Activated CD4-positive, alpha-beta T cell treated with anti-CD3 and anti-CD28 coated beads, Interleukin-2, amount 50 U/mL, for 24 hours (primary cell): ENCODE measurements at regions not wholly inside any gene's neighbourhood (a gene's known extent, or its start where the extent isn't known, plus 50 kb on each side); places are given as distances from the start of the nearest gene placed in this dataset.

Source experiments
- DNase-seq, 2 donors: peaks; one replicate each; pipeline ENCODE4 v3.0.0-alpha.2; 2020; ENCODE audit warnings: low read depth in 1 of 2, low spot score in 1 of 2

DNA sequence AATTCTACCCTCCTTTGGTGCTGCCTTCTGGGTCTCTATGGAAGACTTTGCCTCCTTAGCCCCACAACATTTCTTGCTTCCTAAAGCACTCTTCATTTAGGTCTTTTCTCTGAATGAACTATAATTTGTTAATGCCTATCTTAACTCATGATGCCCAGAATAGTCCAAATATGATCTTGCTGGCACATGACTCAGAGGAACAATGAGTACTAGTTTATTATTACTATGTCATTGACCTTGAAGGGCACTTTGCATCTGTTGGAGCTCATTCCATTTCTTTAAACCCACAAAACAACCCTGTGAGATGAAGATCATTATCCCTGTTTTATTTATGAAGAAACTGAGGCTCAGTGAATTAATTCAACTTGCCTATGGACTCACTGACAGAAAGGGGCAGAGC lies 320.2 kb upstream of the PLET1 start:
- DNase-seq, result no peak

DNA sequence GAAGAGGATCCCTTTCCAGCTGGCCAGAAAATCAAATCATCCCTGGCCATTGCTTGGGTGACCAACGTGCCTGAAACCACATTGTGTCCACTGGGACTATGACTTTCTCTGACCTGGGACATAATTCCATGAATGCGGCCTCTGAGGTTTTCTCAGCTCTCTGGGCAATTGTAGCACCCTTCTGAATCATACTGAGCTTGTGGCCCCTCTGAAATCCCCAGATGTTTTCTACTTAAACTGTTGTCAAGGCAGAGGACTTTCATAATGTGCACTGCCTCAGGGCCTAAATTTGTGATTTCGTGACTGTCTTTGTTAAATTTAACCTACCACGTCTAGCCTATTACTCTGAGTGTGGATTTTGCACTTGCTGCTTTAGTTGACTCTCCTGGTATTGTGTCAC lies 321.1 kb upstream of the PLET1 start:
- no peak for DNase-seq

DNA sequence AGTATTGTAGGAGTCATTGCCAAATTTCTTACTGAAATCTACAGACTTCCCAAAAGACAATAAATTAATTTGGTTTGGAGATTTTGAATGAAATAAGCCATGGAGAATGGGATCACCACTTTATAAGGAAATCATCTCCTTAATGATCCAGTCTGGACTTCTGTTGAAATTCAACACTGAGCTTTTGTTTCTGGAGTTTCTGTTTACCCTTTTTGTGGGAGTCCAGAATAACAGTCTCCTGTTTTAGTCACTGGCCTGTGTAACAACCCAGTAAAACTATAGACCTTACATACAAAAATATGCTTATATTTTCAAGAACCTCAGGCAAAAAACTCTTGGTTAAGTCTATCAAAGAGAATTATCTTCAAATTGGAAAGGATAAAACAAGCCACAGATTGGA lies 321.7 kb upstream of the PLET1 start:
- DNase-seq, result no peak

DNA sequence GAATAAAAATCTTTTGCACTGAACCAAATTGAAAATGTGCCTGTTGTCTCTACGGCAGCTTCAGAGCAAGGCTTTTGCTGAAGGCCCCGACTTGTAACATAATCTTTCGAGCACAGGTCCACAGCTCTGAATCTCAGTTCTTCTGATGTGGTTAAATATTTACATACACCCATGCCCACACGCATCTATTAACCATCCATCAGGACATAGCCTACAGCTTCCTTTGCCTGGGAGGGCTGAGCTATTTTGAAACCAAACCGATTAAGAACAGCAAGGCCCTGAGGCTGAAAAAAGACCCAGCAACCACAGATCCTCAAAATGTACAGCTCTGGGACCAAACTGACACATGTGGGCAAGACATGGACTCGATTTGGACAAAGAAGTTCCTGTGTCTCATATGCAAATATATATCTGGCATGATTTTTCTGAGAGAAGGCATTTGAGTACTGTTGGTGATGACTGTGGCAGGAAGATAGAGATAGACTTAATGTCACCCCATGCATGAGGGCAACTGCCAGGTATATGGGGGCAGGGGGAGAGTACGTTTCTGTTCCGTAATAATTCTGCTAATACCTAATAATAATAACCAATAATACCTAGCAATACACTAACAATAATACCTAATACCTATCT lies 322.7 kb upstream of the PLET1 start:
- no peak for DNase-seq

DNA sequence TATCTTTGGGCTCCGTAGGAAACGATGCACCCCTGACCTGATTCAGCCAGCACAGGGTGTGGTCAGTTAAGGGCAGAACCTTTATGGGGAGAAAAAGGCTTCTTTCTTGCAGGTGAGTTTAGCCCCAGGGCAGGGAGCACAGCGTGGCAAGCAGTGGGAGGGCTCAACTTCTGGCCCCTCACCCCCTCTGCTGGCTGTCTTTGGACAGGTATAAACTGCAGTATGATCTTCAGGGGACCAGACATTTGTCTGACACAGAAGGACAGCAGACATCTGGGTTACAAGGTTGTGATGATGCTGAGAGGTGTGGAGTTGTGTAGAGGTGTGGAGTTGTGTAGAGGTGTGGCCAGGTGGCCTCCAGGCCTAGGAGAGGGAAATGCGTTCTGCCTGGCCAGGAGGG lies 324.0 kb upstream of the PLET1 start:
- DNase-seq, result no peak

DNA sequence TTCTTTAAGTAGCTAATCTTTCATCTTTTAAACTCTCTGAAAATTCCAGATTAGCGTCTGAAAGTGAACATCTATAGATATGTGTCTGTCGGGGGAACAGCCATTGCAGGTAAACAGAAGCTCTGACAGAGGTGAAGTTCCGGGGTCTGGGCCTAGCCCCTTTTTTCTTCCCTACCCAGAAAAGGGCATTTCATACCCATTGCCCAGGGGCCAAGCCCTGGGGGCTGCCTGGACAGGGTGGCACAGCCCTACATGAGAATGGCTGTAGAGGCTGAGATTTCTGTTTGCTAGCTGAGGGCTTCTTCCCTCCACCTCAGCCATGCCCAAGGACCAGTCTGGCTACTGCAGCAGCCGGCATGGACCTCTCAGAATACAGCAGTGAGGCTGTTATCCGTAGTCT lies 327.0 kb upstream of the PLET1 start:
- DNase-seq, result no peak

DNA sequence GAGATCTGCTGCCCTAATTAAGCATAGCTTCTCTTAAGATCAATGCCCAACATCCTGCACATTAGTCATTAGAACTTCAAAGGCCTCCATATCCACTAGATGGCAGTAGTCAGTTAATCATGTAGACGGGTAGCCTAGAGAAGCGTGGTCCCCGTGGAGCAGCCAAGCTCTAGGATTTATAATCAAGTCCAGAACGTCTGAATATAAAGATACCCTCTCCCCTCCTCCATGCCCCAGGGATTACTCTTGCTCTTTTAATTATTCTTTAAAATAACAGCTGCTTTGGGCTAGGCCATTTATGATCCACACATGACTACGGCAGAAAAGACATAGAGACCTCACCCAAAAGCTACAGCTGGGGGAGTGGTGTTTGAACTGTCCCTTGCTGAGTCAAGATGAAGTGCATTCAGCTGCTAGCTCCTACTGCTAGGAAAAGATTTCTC lies 327.6 kb upstream of the PLET1 start:
- peak; percentile 3 to 50 for DNase-seq

DNA sequence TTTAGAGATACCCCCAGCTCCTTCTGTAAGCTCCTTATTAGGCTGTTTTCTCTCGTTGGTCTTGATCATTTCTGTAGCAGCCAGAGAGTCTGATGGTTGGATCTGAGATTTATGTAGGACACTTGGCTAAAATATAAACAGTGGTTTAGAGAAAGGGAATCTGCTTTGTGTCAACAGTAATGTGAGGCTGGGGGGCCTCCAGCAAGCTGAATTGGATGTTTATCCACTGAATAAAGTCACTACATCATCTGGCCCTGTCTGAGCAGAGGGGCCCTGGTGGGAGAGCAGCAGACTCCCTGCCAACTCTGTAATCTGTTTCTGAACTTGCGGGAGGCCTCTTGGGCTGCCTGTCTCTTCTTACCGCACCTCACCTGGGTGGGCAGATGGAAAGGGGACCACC lies 328.5 kb upstream of the PLET1 start:
- DNase-seq, result no peak

DNA sequence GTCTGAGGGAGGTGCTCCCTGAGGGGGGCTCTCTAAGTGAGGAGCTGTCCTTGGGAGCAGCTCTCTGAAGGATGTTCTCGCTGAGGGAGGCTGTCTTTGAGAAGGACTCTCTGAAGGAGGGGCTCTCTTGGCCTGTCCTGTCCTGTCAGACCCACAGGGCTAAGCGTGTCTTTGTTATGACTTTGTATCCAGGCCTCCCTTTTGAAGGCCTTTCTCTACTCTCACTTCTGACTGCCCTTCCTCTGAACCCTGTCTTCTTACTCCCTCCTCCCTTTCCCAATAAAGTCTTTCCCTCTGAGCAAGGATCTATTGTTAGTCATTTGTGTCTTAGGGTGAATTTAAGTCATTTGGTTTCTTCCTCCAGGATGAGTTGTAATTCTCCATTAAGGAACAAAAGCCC lies 330.1 kb upstream of the PLET1 start:
- DNase-seq, result no peak

DNA sequence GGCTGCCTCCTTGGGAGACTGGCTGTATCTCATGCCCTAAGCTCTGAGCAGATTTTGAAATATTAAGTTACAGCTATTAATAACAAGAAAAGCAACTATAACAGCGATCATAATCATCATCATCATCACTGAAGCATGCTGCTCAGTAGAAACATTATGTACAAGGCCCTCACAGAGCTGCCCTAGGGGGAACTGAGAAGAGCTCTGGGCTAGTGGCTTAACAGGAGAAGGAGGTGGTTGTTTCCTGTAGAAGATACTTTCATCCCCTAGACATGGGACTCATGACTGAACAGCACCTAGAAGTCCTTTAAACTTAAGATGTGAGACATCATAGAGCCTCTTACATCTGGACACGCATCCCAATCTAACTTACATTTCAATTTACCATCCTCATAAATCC lies 332.8 kb upstream of the PLET1 start:
- DNase-seq, result no peak

DNA sequence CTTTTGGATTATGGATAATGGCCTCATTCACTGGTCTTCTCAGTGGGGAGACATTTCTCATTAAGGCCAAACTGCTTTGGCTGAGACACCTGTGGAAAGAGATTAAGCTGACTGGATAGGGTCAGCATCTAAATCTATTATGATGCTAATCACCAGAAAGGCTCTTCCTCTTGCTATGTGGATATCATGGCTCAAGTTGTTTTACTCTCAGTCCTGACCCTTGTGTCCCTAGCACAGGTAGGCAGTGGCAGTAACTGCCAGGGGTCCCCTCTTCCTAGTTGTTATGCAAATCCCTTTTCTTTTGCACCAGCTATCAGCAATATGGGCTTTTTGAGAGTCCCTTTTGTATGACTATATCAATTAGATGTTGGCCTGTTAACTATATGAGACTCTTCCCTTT lies 335.7 kb upstream of the PLET1 start:
- DNase-seq, result no peak

DNA sequence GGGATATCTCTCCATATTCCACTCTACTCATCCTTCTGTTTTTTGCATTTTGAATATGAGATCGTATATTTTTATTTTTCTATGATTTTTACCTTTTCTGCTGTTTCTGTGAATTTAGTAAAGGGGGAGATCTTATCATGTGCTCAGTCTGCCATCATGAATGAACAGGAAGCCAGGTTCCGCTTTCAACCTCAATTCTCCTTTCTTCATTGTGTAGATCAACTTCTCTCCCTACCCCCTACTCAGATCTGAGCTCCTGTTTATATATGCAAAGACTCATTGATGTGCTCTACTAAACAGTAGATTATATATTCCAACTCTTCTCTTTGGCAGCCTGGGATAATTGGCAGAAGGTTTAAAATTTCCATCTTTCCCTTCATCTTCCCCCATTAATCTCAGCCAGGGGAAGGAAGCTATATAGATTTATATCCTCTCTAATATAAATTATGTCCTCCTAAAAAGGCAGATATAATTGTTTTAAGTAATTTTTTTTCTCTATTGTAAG lies 336.7 kb upstream of the PLET1 start:
- no peak for DNase-seq

DNA sequence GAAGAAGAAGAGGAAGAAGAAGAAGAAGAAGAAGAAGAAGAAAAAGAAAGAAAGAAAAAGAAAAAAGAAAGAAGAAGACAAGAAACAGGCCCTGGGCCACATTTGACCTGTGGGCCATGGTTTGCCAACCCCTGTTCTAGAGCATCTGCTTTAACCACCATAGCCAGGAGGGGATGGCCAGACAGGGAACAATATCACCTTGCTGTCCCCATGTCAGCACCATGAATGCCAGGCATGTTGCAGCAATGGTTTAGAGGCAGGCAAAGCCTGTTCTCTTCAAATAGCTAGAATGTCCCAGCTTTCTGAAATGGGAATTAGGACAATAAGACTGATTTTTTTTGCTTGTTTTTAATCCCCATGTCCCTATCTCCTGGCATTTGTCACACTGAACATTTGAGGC lies 338.6 kb upstream of the PLET1 start:
- DNase-seq, result no peak

DNA sequence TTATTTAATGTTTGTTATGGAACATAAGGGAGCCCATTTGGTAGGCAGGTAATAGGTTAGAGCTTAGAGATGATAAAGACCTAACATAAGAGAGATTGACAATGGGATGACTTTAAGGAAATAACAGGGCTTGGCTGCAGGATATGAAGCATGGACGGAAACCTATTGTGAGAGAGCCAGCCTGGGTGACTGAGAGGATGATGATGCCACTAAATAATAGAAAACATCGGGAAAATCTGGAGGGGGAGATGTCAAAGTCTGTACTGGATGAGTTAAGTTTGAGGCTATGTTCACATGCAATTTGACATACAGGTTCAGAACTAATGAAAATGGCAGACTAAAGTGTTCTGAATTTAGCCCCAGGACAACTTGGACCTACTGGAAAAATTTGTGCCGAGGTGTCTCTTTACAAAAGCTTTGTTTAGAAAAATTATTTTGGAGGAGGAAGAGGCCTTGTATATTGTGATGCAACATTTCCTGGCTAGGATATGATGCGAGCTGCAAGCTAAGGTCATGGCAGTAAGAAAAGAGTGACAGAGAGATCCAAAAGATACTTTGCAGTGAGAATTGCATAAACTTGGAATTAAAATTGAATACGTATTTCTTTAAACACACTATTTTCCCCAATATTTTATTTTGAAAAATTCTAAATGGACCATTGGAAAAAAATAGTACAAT lies 339.3 kb upstream of the PLET1 start:
- no peak for DNase-seq

DNA sequence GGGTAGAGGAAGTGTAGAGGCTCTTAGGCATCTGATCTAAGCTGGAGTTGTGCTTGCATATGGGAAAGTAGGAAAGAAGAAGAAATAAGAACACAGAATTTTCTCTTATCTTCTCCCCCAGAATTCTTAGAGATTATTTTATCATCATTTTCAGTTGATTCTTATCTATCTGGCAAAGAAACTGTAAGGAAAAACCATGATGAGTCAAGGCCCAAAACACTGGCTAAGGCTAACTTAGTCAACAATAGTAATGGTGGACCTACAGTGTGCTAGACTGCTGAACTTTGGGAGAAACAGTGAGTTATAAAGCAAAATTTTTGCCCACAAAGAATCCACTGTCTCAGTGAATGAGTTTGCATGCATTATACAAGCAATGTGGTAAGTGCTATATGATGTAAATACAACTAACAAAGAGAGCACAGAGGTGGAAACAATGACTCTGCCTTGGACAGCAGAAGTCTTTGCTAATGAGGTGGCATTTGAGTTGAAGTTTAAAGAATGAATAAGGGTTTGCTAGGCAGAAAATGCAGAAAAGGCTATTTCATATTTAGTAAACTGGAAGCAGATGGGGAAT lies 344.5 kb upstream of the PLET1 start:
- DNase-seq, result no peak

DNA sequence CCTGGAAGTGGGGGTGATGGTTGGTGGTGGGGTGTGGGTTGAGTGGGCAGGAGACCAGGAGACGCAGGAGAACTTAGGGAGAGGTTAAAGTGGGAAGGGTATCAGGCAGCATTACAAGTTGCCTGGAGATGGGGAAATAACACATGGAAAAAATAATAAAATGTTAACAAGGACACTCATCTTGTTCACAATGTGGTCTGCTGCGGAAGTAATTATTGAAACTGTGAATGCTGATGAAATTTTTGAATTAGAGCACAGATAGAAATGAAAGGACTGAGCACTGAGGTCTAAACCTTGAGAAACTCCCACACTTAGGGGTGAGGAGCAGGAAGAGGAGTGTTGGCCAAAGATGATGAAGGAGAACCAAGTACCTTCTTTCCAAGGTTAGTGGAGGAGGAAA lies 346.0 kb upstream of the PLET1 start:
- no peak for DNase-seq

DNA sequence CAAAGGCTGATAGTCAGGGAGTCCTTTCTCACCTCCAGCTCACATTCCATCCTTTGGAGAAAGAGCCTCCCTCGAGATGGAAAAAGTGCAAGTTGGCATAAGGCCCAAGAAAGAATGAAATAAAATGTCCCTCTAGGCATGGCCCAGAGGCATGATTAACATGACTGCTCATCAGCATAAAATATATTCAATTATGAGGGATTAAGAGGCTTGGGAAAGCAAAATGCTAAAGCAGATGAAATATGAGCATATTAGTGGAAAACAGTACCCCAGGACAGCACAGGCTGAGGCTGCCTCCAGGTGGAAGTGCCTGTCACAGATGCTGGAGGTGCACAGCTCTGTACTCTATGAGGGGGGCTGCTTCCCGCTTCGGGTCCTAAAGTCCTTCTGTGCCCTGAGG lies 347.8 kb upstream of the PLET1 start:
- DNase-seq, result no peak

DNA sequence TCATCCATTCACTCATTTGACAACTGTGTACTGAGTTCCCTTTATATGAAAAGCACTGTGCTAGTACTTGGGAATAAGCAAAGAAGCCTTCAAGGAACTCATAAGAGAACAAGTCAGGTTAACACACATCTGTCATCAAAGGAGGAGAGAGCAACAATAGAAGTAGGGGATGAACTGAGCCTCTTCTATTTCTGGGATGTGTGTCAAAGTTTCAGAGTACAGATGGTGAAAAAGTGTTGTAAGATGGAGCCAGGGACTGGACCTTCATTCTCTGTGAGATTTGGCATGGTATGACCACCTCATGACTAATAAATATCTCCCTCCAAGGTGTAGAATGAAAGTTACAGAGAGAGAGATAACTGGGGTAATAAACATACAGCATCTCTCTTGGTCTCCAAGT lies 349.8 kb upstream of the PLET1 start:
- no peak for DNase-seq

DNA sequence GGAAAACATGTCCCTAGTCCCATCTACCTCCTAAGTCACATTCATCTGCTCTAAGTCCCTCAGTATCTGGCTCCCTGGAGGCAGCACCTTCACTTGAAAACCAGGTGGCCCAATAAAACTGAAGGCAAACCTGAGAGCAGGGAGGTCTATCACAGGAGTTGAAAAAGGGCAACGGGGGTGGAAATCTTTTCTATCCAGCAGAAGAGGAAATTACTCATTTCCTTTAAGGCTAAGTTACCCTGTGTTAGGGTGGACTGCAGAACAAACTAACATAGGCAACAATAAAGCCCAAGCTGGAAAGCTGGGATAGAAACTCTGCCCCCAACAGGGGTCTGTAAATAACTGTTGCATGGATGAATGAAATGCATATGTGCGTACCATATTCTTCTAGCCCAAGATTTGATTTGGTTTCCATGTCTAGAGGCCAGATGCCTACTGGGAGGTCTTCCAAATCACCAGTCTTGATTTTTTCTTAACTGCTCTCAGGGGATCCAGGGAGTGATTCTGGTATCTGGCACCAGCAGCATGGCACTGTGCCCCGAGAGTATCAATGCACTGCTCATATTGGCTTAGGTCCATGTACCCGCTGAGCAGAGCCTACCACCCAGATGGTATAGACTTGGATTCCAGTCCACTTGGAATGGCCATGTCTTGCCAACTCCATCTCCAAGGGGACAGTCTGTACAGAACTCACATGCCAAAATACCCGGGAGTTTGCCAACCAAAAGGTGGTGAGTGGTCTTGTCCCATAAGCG lies 350.0 kb upstream of the NCAM1 start:
- DNase-seq, result no peak

DNA sequence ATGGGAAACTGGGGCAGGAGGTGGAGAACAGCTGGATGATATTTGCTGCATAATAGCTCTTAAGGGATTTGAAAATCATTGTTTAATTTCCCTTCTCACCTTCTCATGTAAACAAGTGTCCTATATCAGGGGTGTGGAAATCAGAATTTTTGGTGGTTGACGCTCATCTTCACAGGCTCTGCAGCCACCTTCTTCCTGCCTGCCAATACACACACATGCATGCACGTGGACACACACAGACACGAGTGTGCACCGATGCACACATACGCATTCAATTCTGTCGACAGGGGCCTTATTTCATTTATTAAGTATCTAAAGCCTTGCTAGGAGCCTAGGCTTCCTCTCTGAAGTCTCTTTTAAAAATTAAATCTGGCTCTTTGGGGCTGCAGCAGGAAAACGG lies 349.4 kb upstream of the NCAM1 start:
- DNase-seq, result no peak

DNA sequence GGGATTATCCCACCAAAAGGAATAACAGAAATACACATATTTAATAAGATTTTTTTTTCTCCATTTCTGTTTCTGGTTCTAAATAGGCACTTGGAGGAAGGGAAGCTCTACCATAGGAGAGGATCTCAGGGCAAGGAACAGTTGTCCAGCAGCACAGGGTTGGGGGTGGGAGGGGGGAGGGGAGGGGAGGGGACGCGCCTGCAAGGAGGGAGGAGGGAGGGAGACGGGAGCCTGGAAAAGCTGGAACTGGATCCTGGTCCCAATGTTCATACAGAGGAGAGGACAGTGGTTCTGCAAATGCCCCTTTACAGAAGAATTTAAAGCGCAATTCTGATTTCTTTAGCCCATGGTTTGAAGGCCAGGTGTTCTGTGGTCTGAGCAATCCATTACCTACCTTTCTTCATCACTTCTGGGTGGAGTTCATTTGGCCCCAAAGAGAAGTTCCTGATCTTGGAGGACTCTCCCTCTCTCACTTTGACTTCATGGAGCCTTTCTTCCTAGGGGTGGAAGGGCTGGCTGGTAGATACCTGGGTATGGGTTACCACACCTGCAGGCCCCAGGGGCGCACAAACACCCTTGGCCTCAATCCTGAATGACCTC lies 348.9 kb upstream of the NCAM1 start:
- no peak for DNase-seq
